ENCODE measurements at regions not wholly inside any gene's neighbourhood (a gene's known extent, or its start where the extent isn't known, plus 50 kb on each side); places are given as distances from the start of the nearest gene placed in this dataset.

DNA sequence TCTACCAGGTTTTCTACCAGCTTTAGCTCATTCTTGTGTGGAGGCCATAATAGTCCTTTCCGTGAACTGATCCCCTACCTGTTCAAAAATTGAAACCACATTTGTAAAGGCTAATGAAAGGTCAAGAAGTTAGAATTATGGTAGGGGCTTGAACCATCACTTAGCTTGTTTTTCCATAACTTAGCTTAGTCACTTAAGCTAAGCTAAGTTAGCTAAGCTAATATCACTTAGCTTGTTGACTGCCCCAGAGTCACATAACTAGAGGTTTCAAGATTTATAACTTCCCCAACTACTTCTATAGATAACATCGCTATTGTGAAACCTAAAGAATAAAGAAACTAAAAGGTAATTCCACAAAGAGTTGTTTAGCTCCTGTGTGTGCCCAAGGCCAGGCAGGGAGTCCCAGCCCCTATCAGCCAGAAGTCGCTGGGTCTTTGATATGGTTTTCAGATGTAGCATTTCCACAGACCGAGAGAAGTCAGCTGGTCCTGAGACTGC lies 131.8 kb downstream of the VEGFA start:
- no peaks in the 10 kb centered on the region for H3K79me2 ChIP-seq (ENCODE audit: insufficient read depth, low read length)
- ATAC-seq (ENCODE audit: insufficient read depth, low read depth) = peak; percentile 69; the same call in 2 of the 3 replicates
- no peak overlapping the region for H3K9ac ChIP-seq (ENCODE audit: low read depth, low read length)
- peaks cover 10% of the 10 kb centered on the region for H3K27me3 ChIP-seq (ENCODE audit: insufficient read depth, low read length, poor library complexity)
- no peak for TF ChIP-seq EZH2 (IDR thresholded peaks at IDR 0.05; ENCODE audit: borderline replicate concordance, low read depth, low read length, severe bottlenecking)
- TF ChIP-seq, protein P1, sequence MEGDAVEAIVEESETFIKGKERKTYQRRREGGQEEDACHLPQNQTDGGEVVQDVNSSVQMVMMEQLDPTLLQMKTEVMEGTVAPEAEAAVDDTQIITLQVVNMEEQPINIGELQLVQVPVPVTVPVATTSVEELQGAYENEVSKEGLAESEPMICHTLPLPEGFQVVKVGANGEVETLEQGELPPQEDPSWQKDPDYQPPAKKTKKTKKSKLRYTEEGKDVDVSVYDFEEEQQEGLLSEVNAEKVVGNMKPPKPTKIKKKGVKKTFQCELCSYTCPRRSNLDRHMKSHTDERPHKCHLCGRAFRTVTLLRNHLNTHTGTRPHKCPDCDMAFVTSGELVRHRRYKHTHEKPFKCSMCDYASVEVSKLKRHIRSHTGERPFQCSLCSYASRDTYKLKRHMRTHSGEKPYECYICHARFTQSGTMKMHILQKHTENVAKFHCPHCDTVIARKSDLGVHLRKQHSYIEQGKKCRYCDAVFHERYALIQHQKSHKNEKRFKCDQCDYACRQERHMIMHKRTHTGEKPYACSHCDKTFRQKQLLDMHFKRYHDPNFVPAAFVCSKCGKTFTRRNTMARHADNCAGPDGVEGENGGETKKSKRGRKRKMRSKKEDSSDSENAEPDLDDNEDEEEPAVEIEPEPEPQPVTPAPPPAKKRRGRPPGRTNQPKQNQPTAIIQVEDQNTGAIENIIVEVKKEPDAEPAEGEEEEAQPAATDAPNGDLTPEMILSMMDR (IDR thresholded peaks at IDR 0.05; ENCODE audit: borderline replicate concordance, extremely low read depth, low read length, poor library complexity, severe bottlenecking) = no peak
- H2AFZ ChIP-seq (ENCODE audit: low read depth, low read length) = no peak overlapping the region
- DNase-seq = no peak
- H3K9me3 ChIP-seq (ENCODE audit: insufficient read depth, low read length, severe bottlenecking) = no peaks in the 10 kb centered on the region
- no peaks in the 10 kb centered on the region for H3K4me1 ChIP-seq (ENCODE audit: insufficient read depth, low read length)
- no peak overlapping the region for H3K27ac ChIP-seq (ENCODE audit: low read length)
- H4K20me1 ChIP-seq (ENCODE audit: insufficient read depth, low read length) = no peaks in the 10 kb centered on the region
- no peaks in the 10 kb centered on the region for H3K36me3 ChIP-seq (ENCODE audit: insufficient read depth, low read length)
- no peak overlapping the region for H3K4me2 ChIP-seq (ENCODE audit: insufficient read depth, low read length)
- H3K4me3 ChIP-seq (ENCODE audit: low read depth in 1 of 2, low read length in 2 of 2) = no peak overlapping the region

DNA sequence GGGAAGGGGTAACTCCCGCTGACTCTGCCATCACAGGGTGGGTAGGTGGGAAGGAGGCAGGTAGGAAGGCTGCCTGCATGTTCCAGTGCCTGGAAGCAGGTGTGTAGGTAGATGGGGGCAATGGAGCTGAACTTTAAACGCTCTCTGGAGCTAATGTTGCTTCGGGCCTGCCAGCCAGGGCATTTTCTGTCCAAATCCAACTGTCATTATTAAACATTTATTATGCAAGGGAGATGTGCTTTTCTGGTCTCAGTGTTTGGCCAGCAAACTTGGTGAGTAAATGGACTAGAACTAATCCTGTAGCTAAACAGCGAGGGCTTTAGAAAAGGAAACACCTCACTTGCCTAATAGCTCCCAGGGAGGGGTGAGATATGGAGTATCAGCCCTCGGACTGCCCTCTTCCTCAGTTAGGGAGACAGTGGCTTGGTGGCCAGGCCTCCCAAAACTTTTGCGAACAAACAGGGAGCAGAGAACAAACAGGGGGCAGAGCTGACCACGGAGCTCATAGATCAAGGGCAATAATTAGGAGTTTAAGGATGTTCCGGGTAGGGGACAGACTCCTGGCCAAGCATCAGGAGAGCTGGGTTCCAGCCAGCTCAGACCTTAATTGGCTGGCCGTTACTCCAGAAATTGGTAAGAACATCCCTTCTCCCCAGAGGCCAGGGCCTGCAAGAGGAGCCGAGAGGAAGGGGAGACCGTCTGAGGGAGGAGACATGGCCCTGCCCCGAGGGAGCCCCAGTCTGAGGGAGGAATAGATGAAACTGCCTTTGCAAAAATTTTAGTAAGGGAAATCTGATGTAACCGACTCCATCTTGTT lies 131.1 kb downstream of the VEGFA start:
- Histone ChIP-seq H3K27ac (ENCODE audit: low read length) (no peak overlapping the region), H3K79me2 (ENCODE audit: insufficient read depth, low read length) (no peaks in the 10 kb centered on the region)
- no peak for ATAC-seq (ENCODE audit: insufficient read depth, low read depth)

GRCh38 chr6:43900560-43900915 lies 130.5 kb downstream of the VEGFA start:
- Histone ChIP-seq H3K4me2 (ENCODE audit: insufficient read depth, low read length) (no peak overlapping the region), H2AFZ (ENCODE audit: low read depth, low read length) (no peak overlapping the region), H3K4me1 (ENCODE audit: insufficient read depth, low read length) (no peaks in the 10 kb centered on the region), H3K36me3 (ENCODE audit: insufficient read depth, low read length) (no peaks in the 10 kb centered on the region), H4K20me1 (ENCODE audit: insufficient read depth, low read length) (no peaks in the 10 kb centered on the region), H3K27me3 (ENCODE audit: insufficient read depth, low read length, poor library complexity) (peaks cover 10% of the 10 kb centered on the region), H3K4me3 (ENCODE audit: low read depth in 1 of 2, low read length in 2 of 2) (no peak overlapping the region), H3K9ac (ENCODE audit: low read depth, low read length) (no peak overlapping the region), H3K27ac (ENCODE audit: low read length) (no peak overlapping the region), H3K9me3 (ENCODE audit: insufficient read depth, low read length, severe bottlenecking) (no peaks in the 10 kb centered on the region), H3K79me2 (ENCODE audit: insufficient read depth, low read length) (no peaks in the 10 kb centered on the region)
- ATAC-seq (ENCODE audit: insufficient read depth, low read depth) (no peak), DNase-seq (no peak)
- no peak for TF ChIP-seq EZH2 (IDR thresholded peaks at IDR 0.05; ENCODE audit: borderline replicate concordance, low read depth, low read length, severe bottlenecking)
- TF ChIP-seq, protein P1 (IDR thresholded peaks at IDR 0.05; ENCODE audit: borderline replicate concordance, extremely low read depth, low read length, poor library complexity, severe bottlenecking) = no peak

More for the DNA sequence above, 131.1 kb downstream of the VEGFA start:
- Histone ChIP-seq H2AFZ (ENCODE audit: low read depth, low read length) (no peak overlapping the region), H3K36me3 (ENCODE audit: insufficient read depth, low read length) (no peaks in the 10 kb centered on the region), H3K9me3 (ENCODE audit: insufficient read depth, low read length, severe bottlenecking) (no peaks in the 10 kb centered on the region), H3K27me3 (ENCODE audit: insufficient read depth, low read length, poor library complexity) (peaks cover 10% of the 10 kb centered on the region), H3K9ac (ENCODE audit: low read depth, low read length) (no peak overlapping the region), H3K4me2 (ENCODE audit: insufficient read depth, low read length) (no peak overlapping the region), H3K4me1 (ENCODE audit: insufficient read depth, low read length) (no peaks in the 10 kb centered on the region), H3K4me3 (ENCODE audit: low read depth in 1 of 2, low read length in 2 of 2) (no peak overlapping the region), H4K20me1 (ENCODE audit: insufficient read depth, low read length) (no peaks in the 10 kb centered on the region)
- TF ChIP-seq EZH2 (IDR thresholded peaks at IDR 0.05; ENCODE audit: borderline replicate concordance, low read depth, low read length, severe bottlenecking) = no peak
- TF ChIP-seq, protein P1 (IDR thresholded peaks at IDR 0.05; ENCODE audit: borderline replicate concordance, extremely low read depth, low read length, poor library complexity, severe bottlenecking) = no peak
- DNase-seq = no peak

Measured in DND-41 (cell line).